OCI-LY7 (cell line): ENCODE measurements at regions not wholly inside any gene's neighbourhood (a gene's known extent, or its start where the extent isn't known, plus 50 kb on each side); places are given as distances from the start of the nearest gene placed in this dataset.

Experiments
- BruUV-seq: library from RNA; stranded (reverse); fragments of 400-500 nt; replicated peaks from 2 replicates; lab custom pipeline; 2021; lab: Mats Ljungman, UMichigan
- CTCF ChIA-PET: fragments of 300-600 bp; sonication (Branson Sonifier 250); formaldehyde crosslinking; loops from one replicate; lab custom pipeline; 2022; ENCODE audit warnings: antibody characterized with exemption; ENCODE audit not compliant: unreplicated experiment; lab: Charles Lee
- POLR2A ChIA-PET: fragments of 300-600 bp; sonication (Branson Sonifier 250); formaldehyde crosslinking; loops from one replicate; lab custom pipeline; 2022; ENCODE audit warnings: antibody characterized with exemption; lab: Charles Lee
- DNase-seq: peaks from one replicate; pipeline ENCODE4 v3.0.0-alpha.2; 2015; ENCODE audit warnings: low spot score
- H2AFZ ChIP-seq: fragments of 200-600 bp; sonication (generic), shearing (Covaris generic); 2 replicates; pipeline ENCODE4 v1.6.1; 2014; ENCODE audit warnings: mild to moderate bottlenecking, antibody characterized with exemption, low read length, moderate library complexity
- H3K27ac ChIP-seq: fragments of 200-600 bp; sonication (generic); 2 replicates; pipeline ENCODE4 v1.5.1; 2014; ENCODE audit warnings: mixed run types, low read depth, mild to moderate bottlenecking, moderate library complexity, low read length, inconsistent platforms; ENCODE audit not compliant: poor library complexity, severe bottlenecking
- H3K36me3 ChIP-seq: fragments of 200-600 bp; sonication (generic); 2 replicates; pipeline ENCODE4 v1.6.1; 2014; ENCODE audit warnings: mild to moderate bottlenecking, antibody characterized with exemption, low read length, moderate library complexity, mixed read lengths; ENCODE audit not compliant: insufficient read depth
- H3K4me1 ChIP-seq: fragments of 200-600 bp; sonication (generic); 2 replicates; pipeline ENCODE4 v1.5.1; 2014; ENCODE audit warnings: mild to moderate bottlenecking, low read length; ENCODE audit not compliant: insufficient read depth, poor library complexity, severe bottlenecking
- H3K4me2 ChIP-seq: fragments of 200-600 bp; sonication (generic); 2 replicates; pipeline ENCODE4 v1.6.1; 2014; ENCODE audit warnings: mild to moderate bottlenecking, low read length
- H3K4me3 ChIP-seq: fragments of 200-600 bp; sonication (generic); 2 replicates; pipeline ENCODE4 v1.5.1; 2014; ENCODE audit warnings: mild to moderate bottlenecking, low read depth, low read length; ENCODE audit not compliant: poor library complexity, severe bottlenecking
- H3K79me2 ChIP-seq: fragments of 200-600 bp; sonication (generic); 2 replicates; pipeline ENCODE4 v1.6.1; 2016; ENCODE audit warnings: low read depth, mild to moderate bottlenecking, low read length, moderate library complexity, mixed read lengths; ENCODE audit not compliant: insufficient read depth
- H3K9me2 ChIP-seq: fragments of 200-600 bp; sonication (generic); 2 replicates; pipeline ENCODE4 v1.6.1; 2016; ENCODE audit warnings: mild to moderate bottlenecking, low read length, mixed read lengths; ENCODE audit not compliant: insufficient read depth
- H3K9me3 ChIP-seq: fragments of 200-600 bp; sonication (generic); 2 replicates; pipeline ENCODE4 v1.6.1; 2014; ENCODE audit warnings: mild to moderate bottlenecking, mixed run types, low read length, mixed read lengths
- H4K20me1 ChIP-seq: fragments of 200-600 bp; sonication (generic); 2 replicates; pipeline ENCODE4 v1.6.1; 2014; ENCODE audit warnings: mild to moderate bottlenecking, antibody characterized with exemption, low read length, moderate library complexity, mixed read lengths; ENCODE audit not compliant: insufficient read depth
- CTCF ChIP-seq: fragments of 200-600 bp; sonication (generic); conservative IDR thresholded peaks from 2 replicates; pipeline ENCODE4 v1.5.1; 2014; ENCODE audit warnings: mild to moderate bottlenecking, antibody characterized with exemption, low read length, moderate library complexity, mixed read lengths
- EZH2phosphoT487 ChIP-seq: fragments of 200-600 bp; sonication (generic); IDR thresholded peaks from 2 replicates; pipeline ENCODE4 v1.6.1; 2018; ENCODE audit warnings: low read depth, borderline replicate concordance, mild to moderate bottlenecking, mixed run types, antibody characterized with exemption, low read length, moderate library complexity, mixed read lengths
- intact Hi-C: fragments of 100-400 bp; cut with micrococcal nuclease; formaldehyde crosslinking; loops from one replicate; pipeline ENCODE4 v1.10.0; 2022; ENCODE audit not compliant: unreplicated experiment

GRCh38 chr4:72817012-72817411 lies 248.0 kb upstream of the ADAMTS3 start:
- no peaks in the 10 kb centered on the region for H3K79me2 ChIP-seq
- no peak overlapping the region for H3K4me2 ChIP-seq
- H3K9me2 ChIP-seq, result no peaks in the 10 kb centered on the region
- no peaks in the 10 kb centered on the region for H3K4me1 ChIP-seq
- no peak overlapping the region for H3K27ac ChIP-seq
- TF ChIP-seq CTCF (no peak), EZH2phosphoT487 (no peak)
- no peak overlapping the region for H3K4me3 ChIP-seq
- H3K9me3 ChIP-seq, result no peaks in the 10 kb centered on the region
- POLR2A ChIA-PET, result no interaction called here
- no peak overlapping the region for H2AFZ ChIP-seq
- CTCF ChIA-PET, result no interaction called here
- H3K36me3 ChIP-seq, result no peaks in the 10 kb centered on the region
- intact Hi-C loops, result no loop called here
- H4K20me1 ChIP-seq, result no peaks in the 10 kb centered on the region
- DNase-seq, result no peak
- no TSS peak for BruUV-seq

GRCh38 chr4:72814241-72814640 lies 245.2 kb upstream of the ADAMTS3 start:
- Histone ChIP-seq H3K4me3 (no peak overlapping the region), H3K4me2 (no peak overlapping the region), H4K20me1 (no peaks in the 10 kb centered on the region), H3K79me2 (no peaks in the 10 kb centered on the region), H3K4me1 (no peaks in the 10 kb centered on the region), H3K9me2 (no peaks in the 10 kb centered on the region), H3K36me3 (no peaks in the 10 kb centered on the region), H3K27ac (no peak overlapping the region), H2AFZ (no peak overlapping the region), H3K9me3 (no peaks in the 10 kb centered on the region)
- TF ChIP-seq CTCF (no peak), EZH2phosphoT487 (no peak)
- ChIA-PET POLR2A (no interaction called here), CTCF (no interaction called here)
- intact Hi-C loops, result no loop called here
- no TSS peak for BruUV-seq
- DNase-seq, result no peak

GRCh38 chr4:72809208-72809607 lies 240.2 kb upstream of the ADAMTS3 start:
- BruUV-seq, result no TSS peak
- ChIA-PET POLR2A (no interaction called here), CTCF (no interaction called here)
- DNase-seq, result no peak
- H3K4me1 ChIP-seq, result no peaks in the 10 kb centered on the region
- intact Hi-C loops, result no loop called here
- no peaks in the 10 kb centered on the region for H3K9me2 ChIP-seq
- no peaks in the 10 kb centered on the region for H4K20me1 ChIP-seq
- no peak overlapping the region for H2AFZ ChIP-seq
- no peaks in the 10 kb centered on the region for H3K9me3 ChIP-seq
- H3K79me2 ChIP-seq, result no peaks in the 10 kb centered on the region
- no peaks in the 10 kb centered on the region for H3K36me3 ChIP-seq
- no peak overlapping the region for H3K4me3 ChIP-seq
- no peak for TF ChIP-seq CTCF
- TF ChIP-seq EZH2phosphoT487, result no peak
- H3K4me2 ChIP-seq, result no peak overlapping the region
- no peak overlapping the region for H3K27ac ChIP-seq
